ENCODE measurements at regions not wholly inside any gene's neighbourhood (a gene's known extent, or its start where the extent isn't known, plus 50 kb on each side); places are given as distances from the start of the nearest gene placed in this dataset.
A peak's percentile ranks its signal among the peaks of the same experiment; 100 is the strongest.

GRCh38 chr3:487614-488013 is 291.1 kb downstream of the CHL1 start:
- TF ChIP-seq CTCF (IDR thresholded peaks at IDR 0.05; ENCODE audit: insufficient read depth, low read depth, low read length, missing control alignments) = no peak
- DNase-seq (ENCODE audit: low read depth) = no peak
- H3K4me3 ChIP-seq (ENCODE audit: low read depth, low read length) = no peak overlapping the region

DNA sequence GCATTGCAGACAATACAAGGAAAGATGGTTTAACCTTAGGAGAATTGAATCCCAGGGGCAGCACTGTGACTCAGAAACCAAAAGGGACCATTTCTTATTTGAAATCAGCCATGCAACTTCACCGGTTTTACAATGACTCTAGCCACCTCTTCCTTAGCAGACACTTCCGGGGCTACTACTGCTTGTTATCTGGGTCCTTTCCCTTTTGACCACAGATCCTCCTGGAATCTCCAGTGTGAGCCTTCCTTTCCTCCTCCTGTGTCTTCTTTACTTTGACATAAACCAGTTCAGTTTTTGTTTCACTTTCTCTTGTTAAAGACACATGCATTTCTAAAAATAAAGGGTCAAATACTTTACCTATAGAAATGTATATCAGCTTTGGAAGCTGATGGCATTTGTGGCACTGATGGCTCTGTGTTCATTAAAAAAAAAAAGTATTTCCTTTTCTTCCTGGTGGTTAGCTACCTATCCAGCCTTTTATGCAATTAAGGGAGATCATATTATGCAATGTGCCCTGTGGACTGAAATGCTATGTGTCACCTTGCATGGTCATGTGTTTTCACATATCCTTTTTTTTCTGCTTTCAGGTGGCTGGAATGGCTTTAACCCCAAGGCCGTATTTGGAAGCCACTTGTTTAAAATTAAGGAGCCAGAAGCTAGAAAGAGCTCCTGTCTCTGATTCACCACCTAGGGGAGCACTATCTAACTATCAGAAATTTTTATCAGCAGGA is 296.2 kb downstream of the CHL1 start:
- TF ChIP-seq CTCF (IDR thresholded peaks at IDR 0.05; ENCODE audit: insufficient read depth, low read depth, low read length, missing control alignments) = no peak
- peak overlapping the region; percentile 36 for H3K4me3 ChIP-seq (ENCODE audit: low read depth, low read length)
- peak; percentile 44 for DNase-seq (ENCODE audit: low read depth)

DNA sequence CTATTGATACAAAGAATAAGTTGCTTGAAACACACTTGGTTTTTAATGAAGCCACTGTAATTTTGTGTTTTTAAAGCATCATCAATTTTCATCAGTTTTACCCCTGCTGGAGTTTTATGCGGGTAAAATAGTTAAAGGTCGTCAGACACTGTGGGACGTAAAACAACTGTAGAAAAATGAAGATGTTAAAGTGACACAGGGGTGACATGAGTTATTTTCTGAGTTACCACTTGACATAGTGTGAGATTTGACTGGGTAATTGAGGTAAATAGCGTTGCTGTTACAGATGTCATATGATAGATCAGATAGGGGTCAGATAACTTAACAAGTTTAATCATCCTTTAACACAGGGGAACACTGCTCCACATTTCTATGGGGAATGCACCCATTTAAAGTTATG is 297.6 kb downstream of the CHL1 start:
- no peak for TF ChIP-seq CTCF (IDR thresholded peaks at IDR 0.05; ENCODE audit: insufficient read depth, low read depth, low read length, missing control alignments)
- no peak overlapping the region for H3K4me3 ChIP-seq (ENCODE audit: low read depth, low read length)
- DNase-seq (ENCODE audit: low read depth) = no peak

- TF ChIP-seq CTCF (IDR thresholded peaks at IDR 0.05; ENCODE audit: insufficient read depth, low read depth, low read length, missing control alignments) = no peak
Observed at GRCh38 chr3:498487-498886, 301.9 kb downstream of the CHL1 start.

GRCh38 chr3:499001-499761 is 302.6 kb downstream of the CHL1 start:
- TF ChIP-seq CTCF (IDR thresholded peaks at IDR 0.05; ENCODE audit: insufficient read depth, low read depth, low read length, missing control alignments) = no peak
- no peak overlapping the region for H3K4me3 ChIP-seq (ENCODE audit: low read depth, low read length)
- no peak for DNase-seq (ENCODE audit: low read depth)

More at GRCh38 chr3:498487-498886, 301.9 kb downstream of the CHL1 start:
- H3K4me3 ChIP-seq (ENCODE audit: low read depth, low read length) = no peak overlapping the region
- no peak for DNase-seq (ENCODE audit: low read depth)

DNA sequence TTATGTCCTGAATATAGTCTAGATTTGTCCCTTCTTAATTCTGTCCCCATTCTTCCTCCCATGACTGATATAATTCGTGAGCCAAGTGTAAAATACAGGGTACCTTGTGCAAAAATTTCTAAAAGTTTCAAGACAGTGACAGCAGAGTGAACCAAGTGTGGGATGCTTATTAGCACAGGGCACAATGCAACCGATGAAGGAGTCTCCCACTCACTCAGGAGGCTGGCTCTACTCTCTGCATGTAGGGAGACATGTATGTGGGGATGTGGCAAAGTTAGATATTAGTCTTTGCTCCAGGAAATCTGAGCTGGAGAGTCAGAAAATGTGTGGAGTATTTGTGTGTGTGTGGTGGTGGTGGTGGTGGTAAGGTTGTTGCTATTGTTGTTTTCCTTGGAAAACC is 305.9 kb downstream of the CHL1 start:
- no peak for DNase-seq (ENCODE audit: low read depth)
- no peak for TF ChIP-seq CTCF (IDR thresholded peaks at IDR 0.05; ENCODE audit: insufficient read depth, low read depth, low read length, missing control alignments)
- no peak overlapping the region for H3K4me3 ChIP-seq (ENCODE audit: low read depth, low read length)
